ENCODE measurements at regions not wholly inside any gene's neighbourhood (a gene's known extent, or its start where the extent isn't known, plus 50 kb on each side); places are given as distances from the start of the nearest gene placed in this dataset.

DNA sequence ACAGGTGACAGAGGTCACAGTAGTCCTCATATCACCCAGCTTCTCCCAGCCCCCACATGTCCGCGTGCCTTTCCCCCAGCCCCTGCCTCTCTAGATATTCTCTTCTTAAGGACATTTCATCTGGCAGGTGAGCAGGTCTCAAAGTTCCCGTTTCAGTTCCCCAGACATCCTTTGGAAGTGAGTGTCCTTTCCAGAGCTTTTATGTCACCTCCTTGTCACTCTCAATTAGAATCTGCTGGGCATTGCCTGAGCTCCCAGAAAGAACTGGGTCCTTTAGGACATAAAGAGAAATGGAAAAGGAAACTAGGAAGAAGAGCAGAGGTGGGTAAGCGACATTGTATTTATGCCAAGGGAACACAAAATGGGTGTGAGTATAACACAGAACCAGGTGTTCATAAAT lies 66.9 kb upstream of the CEP85L start:
- TF ChIP-seq, protein P1, sequence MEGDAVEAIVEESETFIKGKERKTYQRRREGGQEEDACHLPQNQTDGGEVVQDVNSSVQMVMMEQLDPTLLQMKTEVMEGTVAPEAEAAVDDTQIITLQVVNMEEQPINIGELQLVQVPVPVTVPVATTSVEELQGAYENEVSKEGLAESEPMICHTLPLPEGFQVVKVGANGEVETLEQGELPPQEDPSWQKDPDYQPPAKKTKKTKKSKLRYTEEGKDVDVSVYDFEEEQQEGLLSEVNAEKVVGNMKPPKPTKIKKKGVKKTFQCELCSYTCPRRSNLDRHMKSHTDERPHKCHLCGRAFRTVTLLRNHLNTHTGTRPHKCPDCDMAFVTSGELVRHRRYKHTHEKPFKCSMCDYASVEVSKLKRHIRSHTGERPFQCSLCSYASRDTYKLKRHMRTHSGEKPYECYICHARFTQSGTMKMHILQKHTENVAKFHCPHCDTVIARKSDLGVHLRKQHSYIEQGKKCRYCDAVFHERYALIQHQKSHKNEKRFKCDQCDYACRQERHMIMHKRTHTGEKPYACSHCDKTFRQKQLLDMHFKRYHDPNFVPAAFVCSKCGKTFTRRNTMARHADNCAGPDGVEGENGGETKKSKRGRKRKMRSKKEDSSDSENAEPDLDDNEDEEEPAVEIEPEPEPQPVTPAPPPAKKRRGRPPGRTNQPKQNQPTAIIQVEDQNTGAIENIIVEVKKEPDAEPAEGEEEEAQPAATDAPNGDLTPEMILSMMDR (IDR thresholded peaks at IDR 0.05; ENCODE audit: insufficient read depth, low read depth, low read length): no peak
- TF ChIP-seq EZH2 (IDR thresholded peaks at IDR 0.05; ENCODE audit: insufficient read depth, low read length): no peak
